Fibroblast of lung (primary cell): ENCODE measurements at regions not wholly inside any gene's neighbourhood (a gene's known extent, or its start where the extent isn't known, plus 50 kb on each side); places are given as distances from the start of the nearest gene placed in this dataset.

Experiments used
- EZH2 ChIP-seq: IDR thresholded peaks from 2 replicates; pipeline ENCODE4 v1.5.1; 2012; ENCODE audit warnings: low read length, control low read depth, mild to moderate bottlenecking; ENCODE audit errors: missing control alignments
- TF ChIP-seq, protein P1 (sequence below), 2 donors: IDR thresholded peaks in 1 of 2; conservative IDR thresholded peaks in 1 of 2; 1 replicate in 1 of 2; 2 replicates in 1 of 2; pipeline ENCODE4 v1.5.1; 2011 to 2012; ENCODE audit warnings: low read length in 2 of 2, control low read depth in 1 of 2, inconsistent platforms in 1 of 2, low read depth in 1 of 2, mild to moderate bottlenecking in 1 of 2

GRCh38 chr6:28711325-28711724, 185.6 kb downstream of the GPX5 start:
- TF ChIP-seq, protein P1, sequence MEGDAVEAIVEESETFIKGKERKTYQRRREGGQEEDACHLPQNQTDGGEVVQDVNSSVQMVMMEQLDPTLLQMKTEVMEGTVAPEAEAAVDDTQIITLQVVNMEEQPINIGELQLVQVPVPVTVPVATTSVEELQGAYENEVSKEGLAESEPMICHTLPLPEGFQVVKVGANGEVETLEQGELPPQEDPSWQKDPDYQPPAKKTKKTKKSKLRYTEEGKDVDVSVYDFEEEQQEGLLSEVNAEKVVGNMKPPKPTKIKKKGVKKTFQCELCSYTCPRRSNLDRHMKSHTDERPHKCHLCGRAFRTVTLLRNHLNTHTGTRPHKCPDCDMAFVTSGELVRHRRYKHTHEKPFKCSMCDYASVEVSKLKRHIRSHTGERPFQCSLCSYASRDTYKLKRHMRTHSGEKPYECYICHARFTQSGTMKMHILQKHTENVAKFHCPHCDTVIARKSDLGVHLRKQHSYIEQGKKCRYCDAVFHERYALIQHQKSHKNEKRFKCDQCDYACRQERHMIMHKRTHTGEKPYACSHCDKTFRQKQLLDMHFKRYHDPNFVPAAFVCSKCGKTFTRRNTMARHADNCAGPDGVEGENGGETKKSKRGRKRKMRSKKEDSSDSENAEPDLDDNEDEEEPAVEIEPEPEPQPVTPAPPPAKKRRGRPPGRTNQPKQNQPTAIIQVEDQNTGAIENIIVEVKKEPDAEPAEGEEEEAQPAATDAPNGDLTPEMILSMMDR (conservative IDR thresholded peaks at IDR 0.05 in 1 of 2, IDR thresholded peaks at IDR 0.05 in 1 of 2; ENCODE audit: low read depth in 1 of 2, low read length in 2 of 2), result no peak
- TF ChIP-seq EZH2, result no peak
